DOHH2 (cell line): ENCODE measurements at regions not wholly inside any gene's neighbourhood (a gene's known extent, or its start where the extent isn't known, plus 50 kb on each side); places are given as distances from the start of the nearest gene placed in this dataset.

ENCODE experiments used
- H3F3A ChIP-seq: fragments of 200-600 bp; sonication (generic), shearing (Covaris generic); 2 replicates; pipeline ENCODE4 v1.6.0; 2016; ENCODE audit warnings: antibody characterized with exemption, mild to moderate bottlenecking; ENCODE audit not compliant: control insufficient read depth, insufficient read depth
- H3K27ac ChIP-seq: fragments of 200-600 bp; sonication (generic); 2 replicates; pipeline ENCODE4 v1.5.1; 2014; ENCODE audit warnings: low read depth, mild to moderate bottlenecking, low read length, moderate library complexity
- H3K27me3 ChIP-seq: fragments of 200-600 bp; sonication (generic); 2 replicates; pipeline ENCODE4 v1.6.1; 2014; ENCODE audit warnings: mild to moderate bottlenecking, low read length, mixed read lengths; ENCODE audit not compliant: control insufficient read depth
- H3K36me3 ChIP-seq: fragments of 200-600 bp; sonication (generic); 2 replicates; pipeline ENCODE4 v1.6.1; 2014; ENCODE audit warnings: mild to moderate bottlenecking, low read length, moderate library complexity, mixed read lengths; ENCODE audit not compliant: control insufficient read depth
- H3K4me1 ChIP-seq: fragments of 200-600 bp; sonication (generic); 2 replicates; pipeline ENCODE4 v1.6.1; 2014; ENCODE audit warnings: mild to moderate bottlenecking, low read length, mixed read lengths; ENCODE audit not compliant: control insufficient read depth
- H3K4me2 ChIP-seq: fragments of 200-600 bp; sonication (generic); 2 replicates; pipeline ENCODE4 v1.6.0; 2014; ENCODE audit warnings: mild to moderate bottlenecking, low read length, moderate library complexity
- H3K4me3 ChIP-seq: fragments of 200-600 bp; sonication (generic); 2 replicates; pipeline ENCODE4 v1.5.1; 2014; ENCODE audit warnings: mild to moderate bottlenecking, low read length, mixed read lengths
- H3K79me2 ChIP-seq: fragments of 200-600 bp; sonication (generic); 2 replicates; pipeline ENCODE4 v1.6.1; 2014; ENCODE audit warnings: mild to moderate bottlenecking, low read length, mixed read lengths; ENCODE audit not compliant: control insufficient read depth
- H3K9me2 ChIP-seq: fragments of 200-600 bp; sonication (generic); replicated peaks from 2 replicates; pipeline ENCODE4 v1.6.1; 2014; ENCODE audit warnings: mild to moderate bottlenecking, low read length, mixed read lengths; ENCODE audit not compliant: control insufficient read depth
- H3K9me3 ChIP-seq: fragments of 200-600 bp; sonication (generic); 2 replicates; pipeline ENCODE4 v1.6.1; 2014; ENCODE audit warnings: antibody characterized with exemption, low read length, mixed read lengths; ENCODE audit not compliant: control insufficient read depth, insufficient read depth
- H4K20me1 ChIP-seq: fragments of 200-600 bp; sonication (generic); 2 replicates; pipeline ENCODE4 v1.6.0; 2014; ENCODE audit warnings: low read depth, mild to moderate bottlenecking, antibody characterized with exemption, low read length, moderate library complexity; ENCODE audit not compliant: control insufficient read depth, insufficient read depth
- EZH2phosphoT487 ChIP-seq: fragments of 200-600 bp; sonication (generic); IDR thresholded peaks from 2 replicates; pipeline ENCODE4 v1.6.1; 2017; ENCODE audit warnings: borderline replicate concordance, mild to moderate bottlenecking, antibody characterized with exemption, low read length, moderate library complexity, mixed read lengths
- TF ChIP-seq, protein P1 (sequence below): fragments of 200-600 bp; sonication (generic); IDR thresholded peaks from one replicate; pipeline ENCODE4 v1.5.1; 2014; ENCODE audit warnings: antibody characterized with exemption, mild to moderate bottlenecking, low read depth, low read length; ENCODE audit not compliant: poor library complexity, severe bottlenecking

DNA sequence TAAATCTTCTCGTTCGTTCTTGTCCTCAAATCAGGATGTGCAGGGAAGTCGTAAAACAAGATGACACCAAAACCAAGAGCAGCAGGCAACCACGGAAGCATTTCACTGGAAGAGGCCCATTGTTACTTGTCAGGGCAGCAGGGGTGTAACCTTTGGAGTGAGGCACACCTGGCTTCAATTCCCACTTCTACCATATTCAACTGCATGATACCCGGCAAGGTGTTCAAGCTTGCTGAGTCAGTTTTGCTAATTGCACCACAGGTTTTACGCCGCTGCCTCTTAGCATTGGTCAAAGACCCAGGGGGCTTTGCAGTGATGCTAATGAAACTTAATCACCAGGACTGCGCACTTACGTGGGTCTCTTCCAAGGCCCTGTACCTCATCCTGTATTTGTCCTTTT is 50.0 kb upstream of the PTER start:
- no peak overlapping the region for H3K27ac ChIP-seq
- no peaks in the 10 kb centered on the region for H3K79me2 ChIP-seq
- no peaks in the 10 kb centered on the region for H3F3A ChIP-seq
- H3K27me3 ChIP-seq = no peaks in the 10 kb centered on the region
- no peaks in the 10 kb centered on the region for H3K9me2 ChIP-seq
- no peak overlapping the region for H3K4me2 ChIP-seq
- no peaks in the 10 kb centered on the region for H3K9me3 ChIP-seq
- no peaks in the 10 kb centered on the region for H4K20me1 ChIP-seq
- H3K4me1 ChIP-seq = no peaks in the 10 kb centered on the region
- H3K4me3 ChIP-seq = no peak overlapping the region
- no peaks in the 10 kb centered on the region for H3K36me3 ChIP-seq
- TF ChIP-seq, protein P1, sequence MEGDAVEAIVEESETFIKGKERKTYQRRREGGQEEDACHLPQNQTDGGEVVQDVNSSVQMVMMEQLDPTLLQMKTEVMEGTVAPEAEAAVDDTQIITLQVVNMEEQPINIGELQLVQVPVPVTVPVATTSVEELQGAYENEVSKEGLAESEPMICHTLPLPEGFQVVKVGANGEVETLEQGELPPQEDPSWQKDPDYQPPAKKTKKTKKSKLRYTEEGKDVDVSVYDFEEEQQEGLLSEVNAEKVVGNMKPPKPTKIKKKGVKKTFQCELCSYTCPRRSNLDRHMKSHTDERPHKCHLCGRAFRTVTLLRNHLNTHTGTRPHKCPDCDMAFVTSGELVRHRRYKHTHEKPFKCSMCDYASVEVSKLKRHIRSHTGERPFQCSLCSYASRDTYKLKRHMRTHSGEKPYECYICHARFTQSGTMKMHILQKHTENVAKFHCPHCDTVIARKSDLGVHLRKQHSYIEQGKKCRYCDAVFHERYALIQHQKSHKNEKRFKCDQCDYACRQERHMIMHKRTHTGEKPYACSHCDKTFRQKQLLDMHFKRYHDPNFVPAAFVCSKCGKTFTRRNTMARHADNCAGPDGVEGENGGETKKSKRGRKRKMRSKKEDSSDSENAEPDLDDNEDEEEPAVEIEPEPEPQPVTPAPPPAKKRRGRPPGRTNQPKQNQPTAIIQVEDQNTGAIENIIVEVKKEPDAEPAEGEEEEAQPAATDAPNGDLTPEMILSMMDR = no peak
- no peak for TF ChIP-seq EZH2phosphoT487
